Mesenchymal stem cell (in vitro differentiated cells and primary cell): ENCODE measurements at regions not wholly inside any gene's neighbourhood (a gene's known extent, or its start where the extent isn't known, plus 50 kb on each side); places are given as distances from the start of the nearest gene placed in this dataset.

Experiments used
- DNase-seq: peaks from one replicate; pipeline ENCODE4 v3.0.0-alpha.2; 2013
- H2AFZ ChIP-seq: one replicate; pipeline ENCODE4 v1.6.1; 2013; ENCODE audit warnings: low read depth, mild to moderate bottlenecking, control low read depth, inconsistent platforms, low read length, moderate library complexity
- H2AK5ac ChIP-seq: 2 replicates; pipeline ENCODE4 v1.6.1; 2013; ENCODE audit warnings: low read length, moderate library complexity, mild to moderate bottlenecking, inconsistent platforms; ENCODE audit not compliant: severe bottlenecking
- H2BK120ac ChIP-seq: one replicate; pipeline ENCODE4 v1.6.1; 2013; ENCODE audit warnings: low read depth, mild to moderate bottlenecking, inconsistent platforms, low read length, moderate library complexity
- H2BK12ac ChIP-seq, 2 experiments: one replicate each; pipeline ENCODE4 v1.6.1; 2013; ENCODE audit warnings: inconsistent platforms in 2 of 2, low read length in 2 of 2, mild to moderate bottlenecking in 2 of 2, moderate library complexity in 2 of 2, control low read depth in 1 of 2
- H2BK15ac ChIP-seq: one replicate; pipeline ENCODE4 v1.6.1; 2013; ENCODE audit warnings: mild to moderate bottlenecking, low read depth, inconsistent platforms; ENCODE audit not compliant: poor library complexity, severe bottlenecking
- H2BK5ac ChIP-seq: 2 replicates; pipeline ENCODE4 v1.6.1; 2013; ENCODE audit warnings: low read depth, mild to moderate bottlenecking, low read length, control low read depth, inconsistent platforms; ENCODE audit not compliant: poor library complexity, severe bottlenecking
- H3K14ac ChIP-seq, 2 experiments: one replicate each; pipeline ENCODE4 v1.6.1; 2013; ENCODE audit warnings: inconsistent platforms in 2 of 2, low read length in 2 of 2, control low read depth in 1 of 2, mild to moderate bottlenecking in 1 of 2, moderate library complexity in 1 of 2
- H3K18ac ChIP-seq, 2 experiments: one replicate each; pipeline ENCODE4 v1.6.1; 2013; ENCODE audit warnings: inconsistent platforms in 2 of 2, low read length in 2 of 2, control low read depth in 1 of 2, low read depth in 1 of 2, mild to moderate bottlenecking in 1 of 2
- H3K23ac ChIP-seq, 2 experiments: one replicate each; pipeline ENCODE4 v1.6.1; 2013; ENCODE audit warnings: inconsistent platforms in 2 of 2, low read length in 2 of 2, mild to moderate bottlenecking in 2 of 2, moderate library complexity in 2 of 2, control low read depth in 1 of 2
- H3K27ac ChIP-seq: 2 replicates; pipeline ENCODE4 v1.5.1; 2013; ENCODE audit warnings: mild to moderate bottlenecking, moderate library complexity, low read length, control low read depth, inconsistent platforms; ENCODE audit not compliant: poor library complexity, severe bottlenecking
- H3K27me3 ChIP-seq, 2 experiments: 2 replicates each; pipeline versions ENCODE4 v1.6.1 to v1.7.0; 2013; ENCODE audit warnings: low read length in 2 of 2, mild to moderate bottlenecking in 2 of 2, moderate library complexity in 2 of 2, control low read depth in 1 of 2, inconsistent platforms in 1 of 2; ENCODE audit not compliant: control insufficient read depth in 1 of 2, insufficient read depth in 1 of 2
- H3K36me3 ChIP-seq, 2 experiments: 2 replicates each; pipeline versions ENCODE4 v1.6.1 to v1.7.0; 2013; ENCODE audit warnings: low read length in 2 of 2, control low read depth in 1 of 2, inconsistent platforms in 1 of 2, low read depth in 1 of 2, mild to moderate bottlenecking in 1 of 2; ENCODE audit not compliant: insufficient read depth in 2 of 2, control insufficient read depth in 1 of 2
- H3K4ac ChIP-seq, 2 experiments: one replicate each; pipeline ENCODE4 v1.6.1; 2013; ENCODE audit warnings: inconsistent platforms in 2 of 2, low read length in 2 of 2, mild to moderate bottlenecking in 2 of 2, moderate library complexity in 2 of 2, control low read depth in 1 of 2, low read depth in 1 of 2
- H3K4me1 ChIP-seq: 2 replicates; pipeline ENCODE4 v1.6.1; 2013; ENCODE audit warnings: low read depth, low read length, control low read depth; ENCODE audit not compliant: control insufficient read depth, insufficient read depth
- H3K4me2 ChIP-seq: 2 replicates; pipeline ENCODE4 v1.6.1; 2013; ENCODE audit warnings: low read length, mild to moderate bottlenecking, inconsistent platforms; ENCODE audit not compliant: poor library complexity, severe bottlenecking
- H3K4me3 ChIP-seq, 2 experiments: 2 replicates each; pipeline versions ENCODE4 v1.5.1 to v1.7.0; 2013; ENCODE audit warnings: low read length in 2 of 2, mild to moderate bottlenecking in 2 of 2, control low read depth in 1 of 2, low read depth in 1 of 2; ENCODE audit not compliant: insufficient read depth in 1 of 2
- H3K79me1 ChIP-seq: replicated peaks from 2 replicates; pipeline ENCODE4 v1.6.1; 2013; ENCODE audit warnings: mild to moderate bottlenecking, control low read depth, low read length, inconsistent platforms; ENCODE audit not compliant: poor library complexity, severe bottlenecking
- H3K9ac ChIP-seq: 2 replicates; pipeline ENCODE4 v1.7.0; 2013; ENCODE audit warnings: mild to moderate bottlenecking, low read length, moderate library complexity
- H3K9me3 ChIP-seq: 2 replicates; pipeline ENCODE4 v1.7.0; 2013; ENCODE audit warnings: mild to moderate bottlenecking, low read length; ENCODE audit not compliant: control insufficient read depth
- H4K8ac ChIP-seq: one replicate; pipeline ENCODE4 v1.6.1; 2013; ENCODE audit warnings: inconsistent platforms, mild to moderate bottlenecking, low read length, moderate library complexity
- H4K91ac ChIP-seq: one replicate; pipeline ENCODE4 v1.6.1; 2013; ENCODE audit warnings: mild to moderate bottlenecking, low read length, inconsistent platforms
- WGBS: methylation state at CpG from one replicate; pipeline ENCODE4 v1.1.7; 2013; ENCODE audit warnings: mixed read lengths; 5-methylcytosine and 5-hydroxymethylcytosine counted together

- Histone ChIP-seq H3K9me3 (peaks cover 3% of the 10 kb centered on the region), H3K4me2 (no peak overlapping the region), H2BK5ac (no peak overlapping the region), H2BK15ac (no peak overlapping the region), H3K4me1 (no peaks in the 10 kb centered on the region), H2AFZ (no peak overlapping the region), H3K79me1 (no peaks in the 10 kb centered on the region), H3K23ac (no peak overlapping the region), H2BK12ac (no peak overlapping the region), H3K4me3 (no peak overlapping the region), H2BK120ac (no peak overlapping the region), H3K36me3 (no peaks in the 10 kb centered on the region), H2AK5ac (no peak overlapping the region), H3K18ac (no peak overlapping the region), H3K14ac (no peak overlapping the region), H4K91ac (no peak overlapping the region), H4K8ac (no peak overlapping the region), H3K4ac (no peak overlapping the region), H3K27me3 (no peaks in the 10 kb centered on the region), H3K9ac (no peak overlapping the region), H3K27ac (no peak overlapping the region)
- WGBS, result no CpG with 5 or more reads among the region's 2 CpGs
- no peak for DNase-seq
These were observed 1973.4 kb downstream of the SUCLG1 start for GRCh38 chr2:82485701-82486100.

- H3K18ac ChIP-seq, result no peak overlapping the region
- no peak overlapping the region for H2BK120ac ChIP-seq
- 100% methylated on average over 1 of the region's 2 CpGs for WGBS
- no peak overlapping the region for H2BK12ac ChIP-seq
- DNase-seq, result no peak
- no peak overlapping the region for H3K23ac ChIP-seq
- H4K8ac ChIP-seq, result no peak overlapping the region
- H2BK15ac ChIP-seq, result no peak overlapping the region
- H3K27me3 ChIP-seq, result no peaks in the 10 kb centered on the region
- H3K79me1 ChIP-seq, result no peaks in the 10 kb centered on the region
- no peak overlapping the region for H3K4me3 ChIP-seq
- H2BK5ac ChIP-seq, result no peak overlapping the region
- H3K4me1 ChIP-seq, result no peaks in the 10 kb centered on the region
- H3K27ac ChIP-seq, result no peak overlapping the region
- H3K36me3 ChIP-seq, result no peaks in the 10 kb centered on the region
- H3K4me2 ChIP-seq, result no peak overlapping the region
- H2AK5ac ChIP-seq, result no peak overlapping the region
- no peak overlapping the region for H4K91ac ChIP-seq
- H3K9me3 ChIP-seq, result peaks cover 8% of the 10 kb centered on the region
- H3K4ac ChIP-seq, result no peak overlapping the region
- no peak overlapping the region for H2AFZ ChIP-seq
- H3K14ac ChIP-seq, result no peak overlapping the region
- H3K9ac ChIP-seq, result no peak overlapping the region
These were observed 1977.9 kb downstream of the SUCLG1 start for GRCh38 chr2:82481207-82481606.

- DNase-seq, result no peak
- no peaks in the 10 kb centered on the region for H3K27me3 ChIP-seq
- no peak overlapping the region for H3K9ac ChIP-seq
- no peak overlapping the region for H3K23ac ChIP-seq
- H3K14ac ChIP-seq, result no peak overlapping the region
- no peaks in the 10 kb centered on the region for H3K79me1 ChIP-seq
- H2BK5ac ChIP-seq, result no peak overlapping the region
- no peak overlapping the region for H2AK5ac ChIP-seq
- H3K27ac ChIP-seq, result no peak overlapping the region
- H3K4ac ChIP-seq, result no peak overlapping the region
- H2BK12ac ChIP-seq, result no peak overlapping the region
- H2AFZ ChIP-seq, result no peak overlapping the region
- no peak overlapping the region for H3K4me2 ChIP-seq
- H2BK120ac ChIP-seq, result no peak overlapping the region
- H4K8ac ChIP-seq, result no peak overlapping the region
- H3K36me3 ChIP-seq, result no peaks in the 10 kb centered on the region
- H3K4me3 ChIP-seq, result no peak overlapping the region
- peaks cover 8% of the 10 kb centered on the region for H3K9me3 ChIP-seq
- H3K18ac ChIP-seq, result no peak overlapping the region
- no peak overlapping the region for H4K91ac ChIP-seq
- no peak overlapping the region for H2BK15ac ChIP-seq
- WGBS, result 69% methylated on average over 2 of the region's 2 CpGs
- H3K4me1 ChIP-seq, result no peaks in the 10 kb centered on the region
These were observed 1980.4 kb downstream of the SUCLG1 start for GRCh38 chr2:82478641-82479040.

GRCh38 chr2:82476094-82476493 lies 1983.0 kb downstream of the SUCLG1 start:
- no peak overlapping the region for H3K27ac ChIP-seq
- no peak overlapping the region for H4K91ac ChIP-seq
- H3K36me3 ChIP-seq, result no peaks in the 10 kb centered on the region
- peaks cover 8% of the 10 kb centered on the region for H3K9me3 ChIP-seq
- no peak overlapping the region for H2BK12ac ChIP-seq
- no peak overlapping the region for H3K14ac ChIP-seq
- H3K4ac ChIP-seq, result no peak overlapping the region
- WGBS, result 50% methylated on average over 1 of the region's 1 CpG
- H3K9ac ChIP-seq, result no peak overlapping the region
- H4K8ac ChIP-seq, result no peak overlapping the region
- no peak for DNase-seq
- no peak overlapping the region for H2AFZ ChIP-seq
- H2AK5ac ChIP-seq, result no peak overlapping the region
- H2BK15ac ChIP-seq, result no peak overlapping the region
- no peak overlapping the region for H2BK120ac ChIP-seq
- no peaks in the 10 kb centered on the region for H3K27me3 ChIP-seq
- no peak overlapping the region for H3K18ac ChIP-seq
- H2BK5ac ChIP-seq, result no peak overlapping the region
- no peak overlapping the region for H3K23ac ChIP-seq
- no peaks in the 10 kb centered on the region for H3K4me1 ChIP-seq
- no peaks in the 10 kb centered on the region for H3K79me1 ChIP-seq
- H3K4me3 ChIP-seq, result no peak overlapping the region
- no peak overlapping the region for H3K4me2 ChIP-seq
